ENCODE measurements at regions not wholly inside any gene's neighbourhood (a gene's known extent, or its start where the extent isn't known, plus 50 kb on each side); places are given as distances from the start of the nearest gene placed in this dataset.
"Not testable (repeated sequence)": the region's sequence is repeated elsewhere in the genome, so short reads cannot be mapped to it uniquely, and the experiment has no call there.

- no peak overlapping the region for H2AFZ ChIP-seq (ENCODE audit: low read depth, low read length)
- no peaks in the 10 kb centered on the region for H3K9me3 ChIP-seq (ENCODE audit: low read length)
- no peaks in the 10 kb centered on the region for H3K36me3 ChIP-seq (ENCODE audit: insufficient read depth, low read length)
- H3F3A ChIP-seq (ENCODE audit: insufficient read depth, low read length, poor library complexity, severe bottlenecking): no peaks in the 10 kb centered on the region
- no peaks in the 10 kb centered on the region for H3K9me2 ChIP-seq (ENCODE audit: insufficient read depth, low read length)
- no peaks in the 10 kb centered on the region for H3K27me3 ChIP-seq (ENCODE audit: insufficient read depth, low read depth, low read length)
- no peaks in the 10 kb centered on the region for H4K20me1 ChIP-seq (ENCODE audit: insufficient read depth)
- H3K4me2 ChIP-seq (ENCODE audit: low read length): no peak overlapping the region
- no peaks in the 10 kb centered on the region for H3K79me2 ChIP-seq (replicated peaks; ENCODE audit: insufficient read depth, low read length)
- no peak overlapping the region for H3K27ac ChIP-seq (ENCODE audit: low read length)
- H3K9ac ChIP-seq (ENCODE audit: low read length): no peak overlapping the region
- H3K4me3 ChIP-seq (ENCODE audit: low read length): no peak overlapping the region
- TF ChIP-seq SMC3 (conservative IDR thresholded peaks at IDR 0.05; ENCODE audit: poor library complexity): no peak
- TF ChIP-seq CTCF (IDR thresholded peaks at IDR 0.05; ENCODE audit: poor library complexity, severe bottlenecking): no peak
- no peak for TF ChIP-seq EZH2 (IDR thresholded peaks at IDR 0.05; ENCODE audit: borderline replicate concordance, insufficient read depth, low read length, poor library complexity, severe bottlenecking)
Observed at GRCh38 chr12:46064548-46064947, 74.2 kb upstream of the SCAF11 start.

- H3K4me2 ChIP-seq (ENCODE audit: low read length); H3F3A ChIP-seq (ENCODE audit: insufficient read depth, low read length, poor library complexity, severe bottlenecking); H4K20me1 ChIP-seq (ENCODE audit: insufficient read depth); H3K36me3 ChIP-seq (ENCODE audit: insufficient read depth, low read length); H2AFZ ChIP-seq (ENCODE audit: low read depth, low read length); H3K9ac ChIP-seq (ENCODE audit: low read length); H3K27me3 ChIP-seq (ENCODE audit: insufficient read depth, low read depth, low read length); H3K4me3 ChIP-seq (ENCODE audit: low read length); H3K9me2 ChIP-seq (ENCODE audit: insufficient read depth, low read length); H3K27ac ChIP-seq (ENCODE audit: low read length); H3K9me3 ChIP-seq (ENCODE audit: low read length); H3K79me2 ChIP-seq (replicated peaks; ENCODE audit: insufficient read depth, low read length): not testable (repeated sequence)
Observed at GRCh38 chr12:46058697-46059096, 68.3 kb upstream of the SCAF11 start.

- Histone ChIP-seq H3K4me3 (ENCODE audit: low read length) (no peak overlapping the region), H3K36me3 (ENCODE audit: insufficient read depth, low read length) (no peaks in the 10 kb centered on the region), H4K20me1 (ENCODE audit: insufficient read depth) (no peaks in the 10 kb centered on the region)
Observed at GRCh38 chr12:46050805-46051204, 60.4 kb upstream of the SCAF11 start.

More at GRCh38 chr12:46050805-46051204, 60.4 kb upstream of the SCAF11 start:
- Histone ChIP-seq H3K27ac (ENCODE audit: low read length) (no peak overlapping the region), H3K27me3 (ENCODE audit: insufficient read depth, low read depth, low read length) (no peaks in the 10 kb centered on the region), H2AFZ (ENCODE audit: low read depth, low read length) (no peak overlapping the region), H3K9me2 (ENCODE audit: insufficient read depth, low read length) (no peaks in the 10 kb centered on the region), H3F3A (ENCODE audit: insufficient read depth, low read length, poor library complexity, severe bottlenecking) (no peaks in the 10 kb centered on the region), H3K9me3 (ENCODE audit: low read length) (peaks cover 12% of the 10 kb centered on the region), H3K9ac (ENCODE audit: low read length) (no peak overlapping the region), H3K79me2 (replicated peaks; ENCODE audit: insufficient read depth, low read length) (no peaks in the 10 kb centered on the region), H3K4me2 (ENCODE audit: low read length) (no peak overlapping the region)
- no peak for TF ChIP-seq EZH2 (IDR thresholded peaks at IDR 0.05; ENCODE audit: borderline replicate concordance, insufficient read depth, low read length, poor library complexity, severe bottlenecking)
- TF ChIP-seq RAD21 (conservative IDR thresholded peaks at IDR 0.05): no peak
- TF ChIP-seq POLR2AphosphoS5 (IDR thresholded peaks at IDR 0.05): no peak
- TF ChIP-seq REST (IDR thresholded peaks at IDR 0.05; ENCODE audit: borderline replicate concordance): no peak
- TF ChIP-seq EP300 (conservative IDR thresholded peaks at IDR 0.05; ENCODE audit: poor library complexity, severe bottlenecking): no peak
- TF ChIP-seq MXI1 (conservative IDR thresholded peaks at IDR 0.05; ENCODE audit: poor library complexity, severe bottlenecking): no peak
- TF ChIP-seq CTCF (IDR thresholded peaks at IDR 0.05; ENCODE audit: poor library complexity, severe bottlenecking): no peak
- no peak for TF ChIP-seq SMC3 (conservative IDR thresholded peaks at IDR 0.05; ENCODE audit: poor library complexity)
- no peak for TF ChIP-seq TAF1 (IDR thresholded peaks at IDR 0.05; ENCODE audit: low read depth)
